GM12878 (cell line): ENCODE measurements at regions not wholly inside any gene's neighbourhood (a gene's known extent, or its start where the extent isn't known, plus 50 kb on each side); places are given as distances from the start of the nearest gene placed in this dataset.

ENCODE experiments used
- EZH2 ChIP-seq: IDR thresholded peaks from 2 replicates; pipeline ENCODE4 v1.6.1; 2012; ENCODE audit warnings: low read depth, mild to moderate bottlenecking, control low read depth, inconsistent platforms, low read length, borderline replicate concordance; ENCODE audit not compliant: control insufficient read depth
- KDM1A ChIP-seq: fragments of 200-600 bp; sonication (generic); IDR thresholded peaks from 2 replicates; pipeline ENCODE4 v1.6.1; 2016; ENCODE audit warnings: borderline replicate concordance
- STAT1 ChIP-seq: fragments of 450-650 bp; conservative IDR thresholded peaks from 2 replicates; pipeline ENCODE4 v1.6.1; 2014; ENCODE audit warnings: antibody characterized with exemption, mild to moderate bottlenecking
- TAF1 ChIP-seq: IDR thresholded peaks from 2 replicates; pipeline ENCODE4 v1.6.1; 2011; ENCODE audit warnings: mild to moderate bottlenecking, low read depth, low read length, borderline replicate concordance

DNA sequence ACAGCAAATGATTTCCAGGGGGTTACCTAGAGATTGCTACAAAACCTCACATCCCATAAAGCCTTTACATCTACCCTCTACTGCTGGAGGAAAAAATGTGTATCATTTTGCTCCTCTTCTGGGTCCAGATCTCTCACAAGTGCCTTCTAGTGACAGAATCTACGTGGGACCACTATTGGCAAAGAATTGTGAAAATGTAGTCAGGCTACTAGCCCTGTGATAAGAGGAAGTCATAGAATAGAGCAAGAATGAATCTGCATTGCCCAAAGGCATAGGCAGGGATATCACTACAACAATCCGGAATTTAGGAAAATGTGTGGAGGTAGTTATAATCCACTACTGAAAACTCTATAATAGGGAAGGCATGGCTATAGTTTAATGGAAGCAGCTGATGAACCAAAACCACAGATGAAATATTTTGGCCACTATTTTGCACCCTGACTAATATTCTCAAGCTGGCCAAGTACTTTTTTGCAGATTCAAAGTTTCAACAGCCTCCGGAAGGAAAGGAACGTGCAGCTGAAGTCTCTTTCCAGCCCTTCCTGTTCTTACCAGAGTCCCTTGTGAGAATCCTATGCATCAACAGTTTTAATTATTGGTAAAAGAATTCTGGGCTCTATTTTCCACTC, 176.8 kb downstream of the PHLDA1 start:
- TF ChIP-seq EZH2, result no peak
- TF ChIP-seq STAT1, result no peak
- no peak for TF ChIP-seq TAF1
- no peak for TF ChIP-seq KDM1A
